Activated naive CD8-positive, alpha-beta T cell treated with anti-CD3 and anti-CD28 coated beads, Interleukin-2, amount 10 ng/mL, durations not matched to agents 7 days and 5 days (primary cell): ENCODE measurements at regions not wholly inside any gene's neighbourhood (a gene's known extent, or its start where the extent isn't known, plus 50 kb on each side); places are given as distances from the start of the nearest gene placed in this dataset.
"Not testable (repeated sequence)": the region's sequence is repeated elsewhere in the genome, so short reads cannot be mapped to it uniquely, and the experiment has no call there.

Source experiments
- ATAC-seq: fragments of 150-1000 bp; cut with Tn5 transposase; one replicate; pipeline ENCODE4 v1.10.0; 2021; ENCODE audit warnings: low read depth, moderate library complexity
- POLR2A ChIA-PET: fragments of 350-600 bp; sonication (Branson Sonifier 250); formaldehyde crosslinking; loops from one replicate; lab custom pipeline; 2021; ENCODE audit warnings: antibody characterized with exemption; lab: Charles Lee
- DNase-seq: peaks from one replicate; pipeline ENCODE4 v3.0.0; 2021
- H3K27ac Mint-ChIP-seq: one replicate; pipeline ENCODE4 v1.8.0; 2022; ENCODE audit warnings: mild to moderate bottlenecking, mixed read lengths
- H3K27me3 Mint-ChIP-seq: one replicate; pipeline ENCODE4 v1.8.0; 2022; ENCODE audit warnings: mild to moderate bottlenecking, moderate library complexity, mixed read lengths
- H3K36me3 Mint-ChIP-seq: one replicate; pipeline ENCODE4 v1.8.0; 2021; ENCODE audit warnings: mild to moderate bottlenecking, mixed read lengths
- H3K4me1 Mint-ChIP-seq: one replicate; pipeline ENCODE4 v1.8.0; 2021; ENCODE audit warnings: mixed read lengths
- H3K4me3 Mint-ChIP-seq: one replicate; pipeline ENCODE4 v1.8.0; 2022; ENCODE audit warnings: mild to moderate bottlenecking, moderate library complexity, mixed read lengths
- H3K9me3 Mint-ChIP-seq: one replicate; pipeline ENCODE4 v1.8.0; 2021; ENCODE audit warnings: mixed read lengths

GRCh38 chr21:15119486-15119885, 54.7 kb upstream of the NRIP1 start:
- no peaks in the 10 kb centered on the region for H3K9me3 Mint-ChIP-seq
- POLR2A ChIA-PET: no interaction called here

GRCh38 chr21:15121097-15121654, 56.4 kb upstream of the NRIP1 start:
- Mint-ChIP-seq H3K36me3 (no peaks in the 10 kb centered on the region), H3K4me1 (no peaks in the 10 kb centered on the region), H3K9me3 (no peaks in the 10 kb centered on the region), H3K27me3 (peaks cover 6% of the 10 kb centered on the region), H3K4me3 (no peak overlapping the region), H3K27ac (no peak overlapping the region)
- no peak for ATAC-seq
- POLR2A ChIA-PET: no interaction called here
- DNase-seq: no peak

More at GRCh38 chr21:15119486-15119885, 54.7 kb upstream of the NRIP1 start:
- H3K4me3 Mint-ChIP-seq: no peak overlapping the region
- H3K27me3 Mint-ChIP-seq: peaks cover 6% of the 10 kb centered on the region
- ATAC-seq: no peak
- no peaks in the 10 kb centered on the region for H3K4me1 Mint-ChIP-seq
- H3K27ac Mint-ChIP-seq: no peak overlapping the region
- H3K36me3 Mint-ChIP-seq: no peaks in the 10 kb centered on the region
- no peak for DNase-seq

- Mint-ChIP-seq H3K9me3 (no peaks in the 10 kb centered on the region), H3K27me3 (peaks cover 6% of the 10 kb centered on the region), H3K27ac (no peak overlapping the region), H3K36me3 (no peaks in the 10 kb centered on the region), H3K4me1 (no peaks in the 10 kb centered on the region), H3K4me3 (no peak overlapping the region)
- ATAC-seq (no peak), DNase-seq (no peak)
- POLR2A ChIA-PET: no interaction called here
These were observed 56.9 kb upstream of the NRIP1 start for GRCh38 chr21:15121655-15122120.

- Mint-ChIP-seq H3K36me3 (no peaks in the 10 kb centered on the region), H3K4me1 (no peaks in the 10 kb centered on the region), H3K4me3 (no peak overlapping the region), H3K27me3 (peaks cover 6% of the 10 kb centered on the region), H3K9me3 (no peaks in the 10 kb centered on the region), H3K27ac (no peak overlapping the region)
- ATAC-seq: no peak
- DNase-seq: no peak
- POLR2A ChIA-PET: no interaction called here
These were observed 57.4 kb upstream of the NRIP1 start for GRCh38 chr21:15122241-15122640.

GRCh38 chr21:15124731-15125130, 59.9 kb upstream of the NRIP1 start:
- POLR2A ChIA-PET: no interaction called here
- ATAC-seq: no peak
- no peaks in the 10 kb centered on the region for H3K36me3 Mint-ChIP-seq
- H3K9me3 Mint-ChIP-seq: no peaks in the 10 kb centered on the region
- H3K27me3 Mint-ChIP-seq: peaks cover 6% of the 10 kb centered on the region
- H3K27ac Mint-ChIP-seq: no peak overlapping the region
- no peak for DNase-seq
- H3K4me1 Mint-ChIP-seq: no peaks in the 10 kb centered on the region
- no peak overlapping the region for H3K4me3 Mint-ChIP-seq

- no peaks in the 10 kb centered on the region for H3K36me3 Mint-ChIP-seq
- peaks cover 1% of the 10 kb centered on the region for H3K9me3 Mint-ChIP-seq
- H3K27ac Mint-ChIP-seq: no peak overlapping the region
- H3K27me3 Mint-ChIP-seq: peaks cover 3% of the 10 kb centered on the region
- no peak overlapping the region for H3K4me3 Mint-ChIP-seq
- DNase-seq: no peak
- POLR2A ChIA-PET: no interaction called here
- no peaks in the 10 kb centered on the region for H3K4me1 Mint-ChIP-seq
- ATAC-seq: no peak
These were observed 62.1 kb upstream of the NRIP1 start for GRCh38 chr21:15126948-15127347.

GRCh38 chr21:15127437-15127836, 62.6 kb upstream of the NRIP1 start:
- peaks cover 3% of the 10 kb centered on the region for H3K27me3 Mint-ChIP-seq
- no peak for ATAC-seq
- H3K27ac Mint-ChIP-seq: no peak overlapping the region
- DNase-seq: no peak
- no peaks in the 10 kb centered on the region for H3K4me1 Mint-ChIP-seq
- peaks cover 1% of the 10 kb centered on the region for H3K9me3 Mint-ChIP-seq
- POLR2A ChIA-PET: no interaction called here
- no peak overlapping the region for H3K4me3 Mint-ChIP-seq
- no peaks in the 10 kb centered on the region for H3K36me3 Mint-ChIP-seq

GRCh38 chr21:15128267-15128666, 63.5 kb upstream of the NRIP1 start:
- H3K4me3 Mint-ChIP-seq: no peak overlapping the region
- ATAC-seq: no peak
- peaks cover 1% of the 10 kb centered on the region for H3K9me3 Mint-ChIP-seq
- no peak overlapping the region for H3K27ac Mint-ChIP-seq
- POLR2A ChIA-PET: no interaction called here
- H3K4me1 Mint-ChIP-seq: no peaks in the 10 kb centered on the region
- DNase-seq: no peak
- H3K27me3 Mint-ChIP-seq: peaks cover 3% of the 10 kb centered on the region
- H3K36me3 Mint-ChIP-seq: no peaks in the 10 kb centered on the region

GRCh38 chr21:15128714-15129113, 63.9 kb upstream of the NRIP1 start:
- H3K4me1 Mint-ChIP-seq, H3K36me3 Mint-ChIP-seq, H3K27ac Mint-ChIP-seq, ATAC-seq, H3K9me3 Mint-ChIP-seq, POLR2A ChIA-PET, DNase-seq, H3K27me3 Mint-ChIP-seq, H3K4me3 Mint-ChIP-seq: not testable (repeated sequence)

GRCh38 chr21:15130326-15130725, 65.5 kb upstream of the NRIP1 start:
- H3K9me3 Mint-ChIP-seq: peaks cover 1% of the 10 kb centered on the region
- POLR2A ChIA-PET: no interaction called here
- H3K36me3 Mint-ChIP-seq: no peaks in the 10 kb centered on the region
- no peak overlapping the region for H3K4me3 Mint-ChIP-seq
- peaks cover 3% of the 10 kb centered on the region for H3K27me3 Mint-ChIP-seq
- H3K4me1 Mint-ChIP-seq: no peaks in the 10 kb centered on the region
- DNase-seq (no peak), ATAC-seq (no peak)
- H3K27ac Mint-ChIP-seq: no peak overlapping the region

- no peaks in the 10 kb centered on the region for H3K36me3 Mint-ChIP-seq
- no peak overlapping the region for H3K27ac Mint-ChIP-seq
- H3K27me3 Mint-ChIP-seq: peaks cover under 1% of the 10 kb centered on the region
- H3K4me1 Mint-ChIP-seq: no peaks in the 10 kb centered on the region
- H3K9me3 Mint-ChIP-seq: peaks cover 1% of the 10 kb centered on the region
- POLR2A ChIA-PET: no interaction called here
- DNase-seq (no peak), ATAC-seq (no peak)
- no peak overlapping the region for H3K4me3 Mint-ChIP-seq
These were observed 66.0 kb upstream of the NRIP1 start for GRCh38 chr21:15130751-15131150.

GRCh38 chr21:15132781-15133180, 68.0 kb upstream of the NRIP1 start:
- no peaks in the 10 kb centered on the region for H3K27me3 Mint-ChIP-seq
- H3K9me3 Mint-ChIP-seq: peaks cover 1% of the 10 kb centered on the region
- H3K27ac Mint-ChIP-seq: no peak overlapping the region
- H3K4me3 Mint-ChIP-seq: no peak overlapping the region
- no peaks in the 10 kb centered on the region for H3K4me1 Mint-ChIP-seq
- POLR2A ChIA-PET: no interaction called here
- no peaks in the 10 kb centered on the region for H3K36me3 Mint-ChIP-seq
- ATAC-seq (no peak), DNase-seq (no peak)

- no peak overlapping the region for H3K4me3 Mint-ChIP-seq
- POLR2A ChIA-PET: no interaction called here
- ATAC-seq (no peak), DNase-seq (no peak)
- H3K27ac Mint-ChIP-seq: no peak overlapping the region
- H3K36me3 Mint-ChIP-seq: no peaks in the 10 kb centered on the region
- H3K4me1 Mint-ChIP-seq: no peaks in the 10 kb centered on the region
- peaks cover 6% of the 10 kb centered on the region for H3K27me3 Mint-ChIP-seq
- peaks cover 1% of the 10 kb centered on the region for H3K9me3 Mint-ChIP-seq
These were observed 70.1 kb upstream of the NRIP1 start for GRCh38 chr21:15134701-15135470.

- Mint-ChIP-seq H3K4me1 (no peaks in the 10 kb centered on the region), H3K27ac (no peak overlapping the region), H3K27me3 (peaks cover 11% of the 10 kb centered on the region), H3K36me3 (no peaks in the 10 kb centered on the region), H3K9me3 (peaks cover 1% of the 10 kb centered on the region), H3K4me3 (no peak overlapping the region)
- POLR2A ChIA-PET: no interaction called here
- no peak for DNase-seq
- ATAC-seq: no peak
These were observed 71.2 kb upstream of the NRIP1 start for GRCh38 chr21:15135867-15136629.
